Stomach smooth muscle (tissue), 2 donors: ENCODE measurements at regions not wholly inside any gene's neighbourhood (a gene's known extent, or its start where the extent isn't known, plus 50 kb on each side); places are given as distances from the start of the nearest gene placed in this dataset.

ENCODE experiments used
- H3K27ac ChIP-seq: one replicate; pipeline ENCODE4 v1.7.0; 2013; ENCODE audit warnings: mild to moderate bottlenecking, low read length, inconsistent platforms
- H3K27me3 ChIP-seq, 2 donors: one replicate each; pipeline ENCODE4 v1.7.0; 2013; ENCODE audit warnings: low read length in 2 of 2; ENCODE audit not compliant: insufficient read depth in 2 of 2, control insufficient read depth in 1 of 2
- H3K36me3 ChIP-seq, 2 donors: one replicate each; pipeline ENCODE4 v1.7.0; 2013; ENCODE audit warnings: low read length in 2 of 2; ENCODE audit not compliant: control insufficient read depth in 2 of 2, insufficient read depth in 2 of 2
- H3K4me1 ChIP-seq: one replicate; pipeline ENCODE4 v1.7.0; 2013; ENCODE audit warnings: low read length; ENCODE audit not compliant: control insufficient read depth, insufficient read depth
- H3K4me3 ChIP-seq, 2 donors: one replicate each; pipeline ENCODE4 v1.7.0; 2013; ENCODE audit warnings: low read length in 2 of 2
- H3K9ac ChIP-seq, 2 donors: one replicate each; pipeline ENCODE4 v1.7.0; 2013; ENCODE audit warnings: low read length in 2 of 2, mild to moderate bottlenecking in 1 of 2
- H3K9me3 ChIP-seq, 2 donors: one replicate each; pipeline ENCODE4 v1.7.0; 2013; ENCODE audit warnings: low read length in 2 of 2; ENCODE audit not compliant: control insufficient read depth in 2 of 2
- donor health status: healthy.
- donor health status: Pancreatic carcinoma.

- Histone ChIP-seq H3K36me3 (no peaks in the 10 kb centered on the region), H3K4me3 (no peak overlapping the region), H3K27me3 (no peaks in the 10 kb centered on the region), H3K27ac (no peak overlapping the region), H3K9ac (no peak overlapping the region), H3K9me3 (no peaks in the 10 kb centered on the region), H3K4me1 (peaks cover 22% of the 10 kb centered on the region)
Observed at GRCh38 chr17:31598921-31599571, 207.6 kb downstream of the RAB11FIP4 start.

GRCh38 chr17:31598399-31598782 lies 206.9 kb downstream of the RAB11FIP4 start:
- Histone ChIP-seq H3K27ac (no peak overlapping the region), H3K9ac (no peak overlapping the region), H3K36me3 (no peaks in the 10 kb centered on the region), H3K4me3 (no peak overlapping the region), H3K4me1 (peaks cover 29% of the 10 kb centered on the region), H3K9me3 (no peaks in the 10 kb centered on the region), H3K27me3 (no peaks in the 10 kb centered on the region)

- H3K9ac ChIP-seq: no peak overlapping the region
- H3K27me3 ChIP-seq: no peaks in the 10 kb centered on the region
- H3K4me3 ChIP-seq: no peak overlapping the region
- no peaks in the 10 kb centered on the region for H3K9me3 ChIP-seq
- H3K4me1 ChIP-seq: peaks cover 30% of the 10 kb centered on the region
- H3K36me3 ChIP-seq: peaks cover 0 to 2% of the 10 kb centered on the region in 2 donors
- peak overlapping the region; percentile 66 for H3K27ac ChIP-seq
Observed at GRCh38 chr17:31597646-31598398, 206.3 kb downstream of the RAB11FIP4 start.

GRCh38 chr17:31596382-31597323 lies 205.2 kb downstream of the RAB11FIP4 start:
- H3K9ac ChIP-seq: peak overlapping the region; percentile 21 to 66
- peaks cover 0 to 11% of the 10 kb centered on the region in 2 donors for H3K36me3 ChIP-seq
- H3K27me3 ChIP-seq: no peaks in the 10 kb centered on the region
- peaks cover 30% of the 10 kb centered on the region for H3K4me1 ChIP-seq
- H3K27ac ChIP-seq: peak overlapping the region; percentile 66
- H3K9me3 ChIP-seq: no peaks in the 10 kb centered on the region
- H3K4me3 ChIP-seq: no peak overlapping the region

GRCh38 chr17:31595666-31596381 lies 204.3 kb downstream of the RAB11FIP4 start:
- Histone ChIP-seq H3K4me1 (peaks cover 30% of the 10 kb centered on the region), H3K36me3 (peaks cover 0 to 14% of the 10 kb centered on the region in 2 donors), H3K9ac (peak overlapping the region; percentile 21 to 66), H3K4me3 (no peak overlapping the region), H3K27ac (peak overlapping the region; percentile 66), H3K9me3 (no peaks in the 10 kb centered on the region), H3K27me3 (no peaks in the 10 kb centered on the region)

GRCh38 chr17:31595076-31595475 lies 203.6 kb downstream of the RAB11FIP4 start:
- H3K9ac ChIP-seq: no peak overlapping the region
- H3K9me3 ChIP-seq: no peaks in the 10 kb centered on the region
- H3K27ac ChIP-seq: no peak overlapping the region
- no peaks in the 10 kb centered on the region for H3K27me3 ChIP-seq
- peaks cover 0 to 14% of the 10 kb centered on the region in 2 donors for H3K36me3 ChIP-seq
- peaks cover 30% of the 10 kb centered on the region for H3K4me1 ChIP-seq
- H3K4me3 ChIP-seq: no peak overlapping the region

GRCh38 chr17:31594416-31594815 lies 202.9 kb downstream of the RAB11FIP4 start:
- no peak overlapping the region for H3K4me3 ChIP-seq
- H3K9ac ChIP-seq: no peak overlapping the region
- no peaks in the 10 kb centered on the region for H3K27me3 ChIP-seq
- H3K27ac ChIP-seq: no peak overlapping the region
- peaks cover 0 to 14% of the 10 kb centered on the region in 2 donors for H3K36me3 ChIP-seq
- H3K9me3 ChIP-seq: no peaks in the 10 kb centered on the region
- peaks cover 30% of the 10 kb centered on the region for H3K4me1 ChIP-seq

- Histone ChIP-seq H3K36me3 (peaks cover 0 to 14% of the 10 kb centered on the region in 2 donors), H3K4me1 (peaks cover 30% of the 10 kb centered on the region), H3K9me3 (no peaks in the 10 kb centered on the region), H3K9ac (peak overlapping the region in 1 of 2 donors; percentile 36), H3K27ac (peak overlapping the region; percentile 64), H3K27me3 (no peaks in the 10 kb centered on the region), H3K4me3 (no peak overlapping the region)
Observed at GRCh38 chr17:31593806-31594205, 202.3 kb downstream of the RAB11FIP4 start.

- no peaks in the 10 kb centered on the region for H3K9me3 ChIP-seq
- H3K36me3 ChIP-seq: peaks cover 0 to 14% of the 10 kb centered on the region in 2 donors
- H3K4me3 ChIP-seq: no peak overlapping the region
- H3K9ac ChIP-seq: no peak overlapping the region
- H3K4me1 ChIP-seq: peaks cover 31% of the 10 kb centered on the region
- no peak overlapping the region for H3K27ac ChIP-seq
- no peaks in the 10 kb centered on the region for H3K27me3 ChIP-seq
Observed at GRCh38 chr17:31591924-31592323, 200.4 kb downstream of the RAB11FIP4 start.

- no peak overlapping the region for H3K27ac ChIP-seq
- H3K4me3 ChIP-seq: no peak overlapping the region
- H3K4me1 ChIP-seq: peaks cover 9% of the 10 kb centered on the region
- H3K27me3 ChIP-seq: no peaks in the 10 kb centered on the region
- H3K36me3 ChIP-seq: peaks cover 0 to 14% of the 10 kb centered on the region in 2 donors
- no peak overlapping the region for H3K9ac ChIP-seq
- H3K9me3 ChIP-seq: no peaks in the 10 kb centered on the region
Observed at GRCh38 chr17:31588512-31588911, 197.0 kb downstream of the RAB11FIP4 start.
